ENCODE measurements at regions not wholly inside any gene's neighbourhood (a gene's known extent, or its start where the extent isn't known, plus 50 kb on each side); places are given as distances from the start of the nearest gene placed in this dataset.

DNA sequence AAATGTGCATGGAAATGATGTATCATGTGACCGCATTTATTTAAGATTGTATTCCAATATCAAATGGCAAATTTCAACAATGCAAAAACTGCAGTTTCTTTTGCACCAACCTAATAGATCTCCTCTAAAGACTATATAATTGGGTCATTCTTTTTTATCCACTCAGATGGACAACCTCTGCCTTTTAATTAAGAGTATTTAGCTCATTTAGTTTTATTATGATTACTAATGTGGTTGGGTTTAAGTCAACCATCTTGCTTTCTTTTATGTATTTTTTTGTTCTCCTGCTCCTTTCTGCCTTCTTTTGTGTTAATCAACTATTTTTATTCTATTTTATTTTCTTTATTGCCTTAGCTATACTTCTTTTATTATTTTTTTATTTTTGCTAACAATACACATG, 468.5 kb upstream of the MKI67 start:
- DNase-seq = no peak

DNA sequence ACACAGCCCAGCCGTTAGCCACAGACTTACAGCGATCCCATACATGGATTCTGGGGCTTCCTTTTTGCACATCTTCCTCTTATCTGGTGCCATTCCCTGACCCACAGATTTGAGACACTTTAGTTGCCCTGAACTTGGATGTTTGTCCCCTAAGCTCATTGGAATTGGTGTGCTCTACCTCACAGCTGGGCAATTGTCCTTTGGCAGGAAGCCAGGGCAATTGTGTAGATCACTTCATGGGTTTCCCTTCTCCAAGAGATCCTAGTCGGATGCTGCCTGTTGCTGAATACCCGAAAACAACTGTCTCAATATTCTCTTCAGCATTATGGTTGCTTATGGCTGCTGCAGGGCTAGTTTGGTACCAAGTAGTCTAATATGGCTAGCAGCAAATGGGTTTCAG, 470.7 kb upstream of the MKI67 start:
- no peak for DNase-seq

DNA sequence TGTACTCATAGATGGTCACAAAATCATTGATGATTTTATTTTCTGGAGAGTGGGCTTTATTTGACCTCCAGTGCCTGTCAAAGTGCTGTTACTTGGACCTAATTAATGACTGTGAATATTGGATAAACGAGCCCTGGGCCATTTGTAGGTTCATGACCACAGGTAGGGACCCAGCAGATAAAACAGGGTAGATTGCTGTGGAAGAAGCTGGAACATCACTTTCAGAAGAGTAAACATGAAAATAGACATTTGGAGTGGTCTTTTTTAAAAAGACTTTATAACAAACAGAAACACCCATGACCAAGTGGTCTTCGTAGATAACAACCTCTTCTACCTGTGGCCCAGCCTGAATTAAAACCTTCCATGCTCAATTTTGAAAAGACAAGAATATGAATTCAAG, 472.8 kb upstream of the MKI67 start:
- no peak for DNase-seq

- no peak for DNase-seq
Observed at GRCh38 chr10:128599538-128599937, 473.3 kb upstream of the MKI67 start.

GRCh38 chr10:128602183-128602582, 476.0 kb upstream of the MKI67 start:
- no peak for DNase-seq

- DNase-seq = no peak
Observed at GRCh38 chr10:128604025-128604424, 477.8 kb upstream of the MKI67 start.

DNA sequence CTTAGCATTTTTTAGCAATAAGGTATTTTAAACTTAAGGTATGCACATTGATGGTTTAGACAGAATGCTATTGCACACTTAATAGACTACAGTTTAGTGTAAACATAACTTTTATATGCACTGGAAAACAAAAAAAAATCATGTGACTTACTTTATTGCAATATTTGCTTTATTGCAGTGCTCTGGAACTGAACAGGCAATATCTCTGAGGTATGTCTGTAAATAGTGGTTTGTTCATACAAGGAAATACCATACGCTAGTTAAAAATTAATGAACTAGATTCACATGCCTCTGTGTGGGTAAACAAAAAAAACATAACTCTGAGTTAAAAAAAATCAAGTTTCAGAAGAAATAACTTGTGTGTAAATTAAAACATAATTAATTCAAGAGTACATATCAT, 479.0 kb upstream of the MKI67 start:
- DNase-seq = no peak

DNA sequence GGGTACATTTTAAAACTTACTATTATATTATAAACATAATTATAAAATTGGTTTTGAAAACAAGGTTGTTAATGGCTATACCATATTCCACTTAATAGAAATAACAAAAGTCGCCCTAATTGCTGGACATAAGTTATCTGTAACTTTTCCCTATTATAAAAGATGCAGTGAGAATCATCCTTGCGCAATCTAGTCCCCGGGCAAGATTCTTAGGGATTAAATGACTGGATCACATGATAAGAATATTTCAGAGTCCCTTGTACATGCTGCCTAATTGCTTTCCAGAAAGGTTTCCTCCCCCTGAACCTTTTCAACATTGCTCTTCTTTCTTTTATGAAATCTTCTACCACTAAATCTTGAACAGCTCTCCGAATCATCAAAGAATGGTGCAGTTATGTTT, 479.8 kb upstream of the MKI67 start:
- DNase-seq = no peak

DNA sequence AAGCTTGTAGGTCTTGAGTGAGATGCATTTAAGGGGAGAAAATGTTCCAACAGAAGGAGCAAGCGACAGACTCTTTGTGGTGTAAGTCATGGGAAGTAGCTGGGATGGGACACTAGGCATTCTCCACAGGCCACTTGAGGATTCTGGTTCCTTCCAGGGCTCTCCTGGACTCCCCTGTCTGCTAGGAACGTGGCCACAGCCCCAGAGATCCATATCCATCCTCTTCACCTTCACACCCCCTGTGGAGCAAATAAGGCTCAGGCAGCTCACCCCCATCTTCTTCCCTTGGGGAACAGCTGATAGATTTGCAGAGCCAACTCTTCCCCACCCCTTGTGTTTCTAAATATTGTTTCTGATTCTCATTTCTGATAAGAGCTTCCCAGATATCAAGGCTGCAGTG, 482.6 kb upstream of the MKI67 start:
- no peak for DNase-seq

- no peak for DNase-seq
Observed at GRCh38 chr10:128609460-128609859, 483.2 kb upstream of the MKI67 start.

DNA sequence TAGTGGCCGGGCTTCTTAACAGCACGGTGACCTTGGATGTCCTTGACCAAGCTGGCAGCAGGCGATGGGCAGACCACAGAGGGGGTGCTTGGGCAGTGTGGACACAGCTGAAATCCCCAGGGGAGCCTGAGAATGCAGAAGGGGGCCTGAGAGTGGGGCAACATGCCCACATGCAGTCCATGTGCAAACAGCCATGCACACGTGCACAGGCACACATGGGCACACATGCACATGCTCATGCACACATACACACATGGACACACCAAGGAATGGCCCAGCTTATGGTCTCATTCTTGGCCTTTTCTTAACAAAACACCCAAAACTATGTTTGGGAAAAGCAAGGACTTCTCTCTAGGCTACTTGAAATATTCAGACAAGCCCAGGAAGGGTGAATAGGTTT, 483.9 kb upstream of the MKI67 start:
- DNase-seq = no peak

DNA sequence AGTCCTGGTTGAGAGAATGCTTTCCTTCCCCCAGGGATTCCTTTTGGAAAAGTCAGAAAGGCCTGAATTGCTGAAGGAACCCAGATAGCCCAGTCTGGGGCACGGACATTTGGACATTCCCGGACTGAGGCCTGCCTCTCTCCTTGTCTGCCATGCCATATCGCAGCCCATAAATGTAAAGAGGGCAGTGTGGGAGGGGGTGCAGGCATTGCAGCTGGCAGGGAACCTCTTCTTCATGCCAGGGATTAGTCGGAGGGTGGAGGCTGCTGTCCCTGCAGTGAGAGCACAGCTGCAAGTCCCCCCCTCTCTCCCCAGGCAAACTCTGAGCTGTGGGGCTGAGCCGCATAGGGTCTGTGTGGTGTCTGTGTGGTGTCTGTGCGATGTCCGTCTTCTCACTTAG, 486.0 kb upstream of the MKI67 start:
- no peak for DNase-seq

- no peak for DNase-seq
Observed at GRCh38 chr10:128612631-128613030, 486.4 kb upstream of the MKI67 start.

GRCh38 chr10:128614016-128614605, 487.9 kb upstream of the MKI67 start:
- no peak for DNase-seq

DNA sequence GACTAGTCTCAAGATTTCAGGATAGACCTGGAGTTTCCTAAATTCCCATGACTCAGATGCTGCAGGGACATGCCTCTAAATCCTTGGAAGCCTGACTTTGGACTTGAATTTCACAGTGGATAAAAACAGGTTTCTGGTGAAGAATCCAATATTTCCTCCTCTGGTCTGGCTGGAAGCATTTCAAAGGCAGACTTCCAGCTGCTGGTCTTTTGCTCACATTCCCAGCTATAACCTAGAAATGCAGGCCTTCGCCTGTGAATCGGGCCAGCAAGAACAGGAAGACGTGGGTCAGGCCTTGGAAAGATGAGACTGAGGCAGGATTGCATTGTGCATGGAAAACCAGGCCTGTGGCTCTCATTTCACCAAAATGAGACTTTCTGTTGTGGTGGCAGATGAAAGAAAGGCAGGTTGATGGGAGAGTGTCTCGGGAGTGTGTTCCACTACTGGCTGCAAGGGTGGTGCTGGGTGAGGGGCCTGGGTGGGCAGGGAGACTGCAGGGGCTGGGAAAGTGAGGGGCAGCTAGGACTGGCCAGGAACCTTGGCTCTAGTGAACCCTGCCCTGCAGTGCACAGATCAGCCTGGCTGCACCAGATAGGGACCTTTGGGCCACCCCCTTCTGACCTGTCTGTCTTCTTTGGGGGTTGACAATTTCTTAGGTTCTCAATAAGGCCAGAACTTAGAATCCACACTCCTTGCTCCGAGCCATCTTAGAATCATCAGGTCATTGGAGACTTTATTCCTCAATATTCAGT, 488.8 kb upstream of the MKI67 start:
- no peak for DNase-seq

GRCh38 chr10:128617532-128617931, 491.3 kb upstream of the MKI67 start:
- no peak for DNase-seq

DNA sequence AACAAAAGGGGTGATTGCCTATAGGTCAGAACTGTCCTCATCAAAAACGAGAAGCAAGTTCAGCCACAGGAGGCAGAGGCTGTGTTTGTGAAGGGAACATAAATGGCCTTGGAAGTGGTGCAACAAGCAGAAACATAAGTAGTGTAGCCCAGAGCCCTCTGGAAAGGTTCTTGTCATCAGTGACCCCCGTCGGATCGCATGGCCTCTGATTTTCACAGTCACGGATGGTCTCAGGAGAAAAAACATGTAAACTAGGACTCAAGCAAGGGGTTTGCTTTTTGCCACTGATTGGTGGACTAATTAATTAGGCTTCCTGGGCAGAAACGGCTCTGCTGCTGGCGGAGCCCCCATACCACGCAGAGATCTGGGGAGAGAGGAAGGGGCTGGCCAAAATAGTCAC, 496.5 kb upstream of the MKI67 start:
- DNase-seq = no peak

DNA sequence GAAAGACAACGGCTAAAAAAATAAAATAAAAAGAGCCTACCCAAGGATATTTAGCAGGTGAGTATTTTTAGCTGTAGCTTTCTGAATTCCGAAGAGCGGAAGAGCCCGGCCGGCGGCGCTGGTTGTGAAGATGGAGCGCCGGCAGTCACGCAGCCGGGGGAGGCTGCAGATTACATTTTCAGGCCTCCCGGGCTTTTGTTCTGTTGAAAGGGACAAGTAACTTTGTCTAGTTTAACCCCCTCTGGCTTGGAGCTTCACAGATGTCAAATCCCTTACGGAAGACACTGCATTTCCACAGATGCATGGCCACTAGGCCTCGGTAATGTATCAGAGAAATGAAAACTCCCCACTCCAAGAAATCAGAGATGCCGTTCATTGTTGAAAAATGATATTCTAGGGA, 497.6 kb upstream of the MKI67 start:
- DNase-seq = no peak

- DNase-seq = no peak
Observed at GRCh38 chr10:128624656-128625530, 498.7 kb upstream of the MKI67 start.

DNA sequence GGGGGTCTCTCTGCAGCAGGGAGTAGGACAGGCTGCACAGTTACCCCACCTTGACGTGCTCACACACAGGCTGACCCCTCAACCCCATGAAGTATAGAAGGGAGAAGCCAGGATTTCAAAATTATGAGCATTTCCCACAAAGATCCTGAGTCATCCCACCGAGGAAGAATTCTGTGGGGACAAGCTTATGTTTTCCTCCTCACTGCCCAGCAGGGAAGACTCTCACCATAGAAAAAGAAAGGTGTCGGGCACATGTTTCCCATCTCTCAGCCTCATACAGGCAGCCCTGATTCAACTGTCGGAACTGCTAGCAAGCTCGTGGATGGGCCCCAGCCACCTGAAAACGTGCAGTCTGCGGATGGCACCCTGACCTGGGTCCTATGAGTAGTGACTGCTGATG, 499.7 kb upstream of the MKI67 start:
- DNase-seq = no peak

- no peak for DNase-seq
Observed at GRCh38 chr10:128626397-128627000, 500.3 kb upstream of the MKI67 start.

DNA sequence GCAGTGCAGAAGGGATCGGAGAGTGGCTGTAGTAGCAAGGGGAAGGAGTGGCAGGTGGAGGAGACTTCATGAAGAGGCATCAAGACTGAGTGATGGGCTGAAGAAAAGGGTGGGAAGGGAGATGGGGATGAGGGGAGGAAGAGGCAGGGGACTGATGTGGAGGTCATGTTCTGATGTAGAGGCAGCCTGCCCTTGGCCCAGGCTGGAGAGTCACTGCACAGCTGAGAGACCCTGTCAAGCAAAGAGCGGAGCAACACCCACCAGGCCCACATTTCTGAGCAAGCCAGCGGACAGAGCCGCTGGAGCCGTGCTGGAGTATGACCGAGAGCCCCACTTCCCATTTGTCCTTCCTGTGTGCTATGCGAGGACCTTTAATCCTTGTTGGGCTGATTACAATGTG, 501.6 kb upstream of the MKI67 start:
- DNase-seq = no peak

DNA sequence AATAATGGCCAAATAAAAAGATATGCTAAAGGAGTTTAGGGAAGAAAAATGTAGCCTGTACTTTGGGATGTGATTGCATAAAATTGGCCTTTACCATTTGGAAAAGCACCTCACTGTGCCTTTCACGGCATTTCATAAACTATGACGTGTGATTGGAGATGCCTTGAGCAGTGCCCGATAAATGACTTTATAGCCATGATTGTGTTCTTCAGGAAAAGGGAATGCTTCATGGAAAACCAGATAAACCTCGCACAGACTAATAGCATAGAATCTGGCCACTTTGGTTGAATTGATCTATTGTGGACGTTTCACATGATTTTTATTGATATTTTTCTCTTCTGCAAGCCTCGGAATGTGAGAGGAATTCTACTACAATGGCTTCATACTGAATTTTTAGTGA, 502.0 kb upstream of the MKI67 start:
- DNase-seq = no peak

All from NCI-H187 treated with DMSO at 0.1 percent for 48 hours (cell line).